Hepatocyte (in vitro differentiated cells): ENCODE measurements at regions not wholly inside any gene's neighbourhood (a gene's known extent, or its start where the extent isn't known, plus 50 kb on each side); places are given as distances from the start of the nearest gene placed in this dataset.
A peak's percentile ranks its signal among the peaks of the same experiment; 100 is the strongest.

Experiments used
- DNase-seq: peaks from one replicate; pipeline ENCODE4 v3.0.0-alpha.2; 2016; ENCODE audit warnings: low spot score
- H2AFZ ChIP-seq: fragments of 200-600 bp; sonication (generic); 2 replicates; pipeline ENCODE4 v1.6.0; 2016; ENCODE audit warnings: antibody characterized with exemption, mild to moderate bottlenecking
- H3K27ac ChIP-seq: fragments of 200-600 bp; sonication (generic); 2 replicates; pipeline ENCODE4 v1.5.1; 2016; ENCODE audit warnings: mild to moderate bottlenecking
- H3K27me3 ChIP-seq: fragments of 200-600 bp; sonication (generic); 2 replicates; pipeline ENCODE4 v1.6.1; 2016
- H3K36me3 ChIP-seq: fragments of 200-600 bp; sonication (generic); replicated peaks from 2 replicates; pipeline ENCODE4 v1.5.1; 2016; ENCODE audit warnings: low read depth; ENCODE audit not compliant: insufficient read depth
- H3K4me1 ChIP-seq: fragments of 200-600 bp; sonication (generic); 2 replicates; pipeline ENCODE4 v1.5.1; 2016; ENCODE audit warnings: mild to moderate bottlenecking, moderate library complexity; ENCODE audit not compliant: insufficient read depth
- H3K4me2 ChIP-seq: fragments of 200-600 bp; sonication (generic); 2 replicates; pipeline ENCODE4 v1.6.0; 2016
- H3K4me3 ChIP-seq: fragments of 200-600 bp; sonication (generic); 2 replicates; pipeline ENCODE4 v1.5.1; 2016; ENCODE audit warnings: mild to moderate bottlenecking
- H3K79me2 ChIP-seq: fragments of 200-600 bp; sonication (generic); 2 replicates; pipeline ENCODE4 v1.6.0; 2017; ENCODE audit warnings: mild to moderate bottlenecking
- H3K9me2 ChIP-seq: fragments of 200-600 bp; sonication (generic); replicated peaks from 2 replicates; pipeline ENCODE4 v1.6.0; 2017; ENCODE audit warnings: mild to moderate bottlenecking; ENCODE audit not compliant: insufficient read depth
- H3K9me3 ChIP-seq: fragments of 200-600 bp; sonication (generic); 2 replicates; pipeline ENCODE4 v1.5.1; 2016; ENCODE audit warnings: low read depth, mild to moderate bottlenecking
- H4K20me1 ChIP-seq: fragments of 200-600 bp; sonication (generic); 2 replicates; pipeline ENCODE4 v1.6.0; 2016; ENCODE audit warnings: mild to moderate bottlenecking; ENCODE audit not compliant: insufficient read depth, poor library complexity, severe bottlenecking
- CTCF ChIP-seq: fragments of 200-600 bp; sonication (generic); IDR thresholded peaks from 2 replicates; pipeline ENCODE4 v1.5.1; 2016; ENCODE audit warnings: antibody characterized with exemption, mild to moderate bottlenecking; ENCODE audit not compliant: poor library complexity
- EZH2 ChIP-seq: fragments of 200-600 bp; sonication (generic); IDR thresholded peaks from 2 replicates; pipeline ENCODE4 v1.6.1; 2016; ENCODE audit warnings: antibody characterized with exemption, mild to moderate bottlenecking, borderline replicate concordance
- EZH2phosphoT487 ChIP-seq: fragments of 200-600 bp; sonication (generic); IDR thresholded peaks from one replicate; pipeline ENCODE4 v1.6.1; 2018; ENCODE audit warnings: antibody characterized with exemption, mild to moderate bottlenecking, low read depth, moderate library complexity; ENCODE audit not compliant: unreplicated experiment, severe bottlenecking
- WGBS: methylation state at CpG from one replicate; pipeline ENCODE4 v1.1.6; 2016; ENCODE audit warnings: low lambda C conversion rate; ENCODE audit errors: missing lambda C conversion rate; 5-methylcytosine and 5-hydroxymethylcytosine counted together

DNA sequence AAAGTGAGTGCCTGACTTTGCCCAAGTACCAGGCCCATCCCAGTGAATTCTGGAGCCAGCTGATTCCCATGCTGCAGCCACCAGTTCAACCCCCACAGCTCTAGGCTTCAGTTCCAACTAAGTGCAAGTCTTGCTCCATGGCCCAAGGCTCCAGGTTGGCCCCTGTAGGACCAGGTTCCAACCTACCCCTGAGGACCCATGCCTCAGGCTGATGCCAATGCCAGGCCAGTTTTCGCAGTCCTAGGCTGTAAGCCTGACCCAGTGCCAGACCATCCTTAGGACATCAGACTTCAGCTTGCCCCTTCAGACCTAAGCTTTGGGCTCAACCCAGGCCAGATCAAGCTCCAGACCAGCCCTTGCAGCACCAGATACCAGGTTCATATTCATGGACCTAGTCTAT, 352.6 kb downstream of the FSCB start:
- Histone ChIP-seq H3K4me3 (no peak overlapping the region), H3K27me3 (no peaks in the 10 kb centered on the region), H4K20me1 (no peaks in the 10 kb centered on the region), H3K4me2 (no peak overlapping the region), H3K36me3 (no peaks in the 10 kb centered on the region), H2AFZ (no peak overlapping the region), H3K79me2 (no peaks in the 10 kb centered on the region), H3K9me2 (no peaks in the 10 kb centered on the region), H3K27ac (no peak overlapping the region), H3K4me1 (no peaks in the 10 kb centered on the region), H3K9me3 (no peaks in the 10 kb centered on the region)
- no peak for TF ChIP-seq CTCF
- no peak for TF ChIP-seq EZH2
- no peak for TF ChIP-seq EZH2phosphoT487
- 100% methylated on average over 1 of the region's 1 CpG for WGBS
- no peak for DNase-seq

DNA sequence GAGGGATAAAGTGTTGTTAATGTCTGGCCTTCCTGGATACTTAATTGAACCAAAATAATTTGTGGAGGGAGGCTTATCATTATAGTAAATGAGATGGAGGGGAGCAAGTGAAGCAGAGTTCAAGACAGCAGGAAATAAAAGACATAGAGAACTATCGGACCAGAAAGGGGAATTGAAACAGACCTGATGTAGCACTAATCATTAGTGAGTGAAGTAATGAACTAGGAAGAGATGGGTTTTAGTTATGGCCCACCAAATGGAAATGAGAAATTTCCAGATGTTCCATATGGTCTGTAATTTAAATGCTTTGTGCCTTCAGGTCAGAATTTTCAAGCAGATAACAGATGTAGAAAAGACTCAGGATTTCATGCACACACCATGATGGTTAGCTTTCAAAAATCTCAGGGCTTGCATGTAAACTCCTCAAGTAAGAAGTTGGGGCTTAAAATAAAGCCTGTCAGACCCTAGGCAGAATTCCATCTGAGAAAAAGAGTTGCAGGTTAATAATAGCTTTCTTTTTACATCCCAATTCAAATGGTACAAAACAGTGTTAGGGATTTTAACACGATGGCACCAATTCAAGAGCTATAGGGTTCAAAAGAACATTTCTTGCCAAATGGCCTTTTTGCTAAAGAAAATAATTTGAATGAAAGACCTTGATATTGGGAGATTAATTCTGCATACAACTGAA, 355.8 kb downstream of the FSCB start:
- Histone ChIP-seq H3K36me3 (no peaks in the 10 kb centered on the region), H3K4me1 (no peaks in the 10 kb centered on the region), H3K4me3 (no peak overlapping the region), H3K9me2 (no peaks in the 10 kb centered on the region), H2AFZ (no peak overlapping the region), H3K79me2 (no peaks in the 10 kb centered on the region), H3K4me2 (no peak overlapping the region), H3K27me3 (no peaks in the 10 kb centered on the region), H3K27ac (no peak overlapping the region), H3K9me3 (no peaks in the 10 kb centered on the region), H4K20me1 (no peaks in the 10 kb centered on the region)
- WGBS: 82% methylated on average over 2 of the region's 2 CpGs
- TF ChIP-seq EZH2phosphoT487 (no peak), CTCF (no peak), EZH2 (no peak)
- DNase-seq: no peak

DNA sequence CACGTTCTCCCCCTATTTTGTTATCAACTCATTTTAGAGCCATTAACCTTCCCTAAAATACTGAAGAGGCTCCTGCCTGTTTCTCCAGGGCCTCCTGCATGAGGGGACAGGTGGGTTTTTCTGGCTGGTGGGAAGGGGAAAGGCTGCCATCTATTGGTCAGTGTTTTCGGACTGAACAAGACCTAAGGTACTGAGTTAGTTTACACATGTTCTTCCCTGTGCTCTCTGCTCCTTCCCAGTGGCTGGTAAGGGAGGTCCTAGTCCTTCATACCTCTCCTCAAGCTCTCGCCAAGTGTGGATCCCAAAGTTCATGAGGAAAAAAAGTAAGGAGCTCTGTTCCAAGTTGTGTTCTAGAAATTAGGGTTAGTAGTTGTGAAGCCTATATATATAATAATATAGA, 357.5 kb downstream of the FSCB start:
- H3K27ac ChIP-seq: no peak overlapping the region
- H3K9me2 ChIP-seq: no peaks in the 10 kb centered on the region
- no peak overlapping the region for H3K4me3 ChIP-seq
- TF ChIP-seq EZH2: no peak
- TF ChIP-seq CTCF: peak; percentile 56
- no peak for TF ChIP-seq EZH2phosphoT487
- H3K36me3 ChIP-seq: no peaks in the 10 kb centered on the region
- H3K9me3 ChIP-seq: no peaks in the 10 kb centered on the region
- 40% methylated on average over 3 of the region's 3 CpGs for WGBS
- no peaks in the 10 kb centered on the region for H3K27me3 ChIP-seq
- H3K4me2 ChIP-seq: no peak overlapping the region
- H3K4me1 ChIP-seq: no peaks in the 10 kb centered on the region
- H2AFZ ChIP-seq: no peak overlapping the region
- no peaks in the 10 kb centered on the region for H3K79me2 ChIP-seq
- no peaks in the 10 kb centered on the region for H4K20me1 ChIP-seq
- peak; percentile 44 for DNase-seq

- Histone ChIP-seq H3K9me3 (no peaks in the 10 kb centered on the region), H2AFZ (no peak overlapping the region), H4K20me1 (no peaks in the 10 kb centered on the region), H3K4me2 (no peak overlapping the region), H3K79me2 (no peaks in the 10 kb centered on the region), H3K4me3 (no peak overlapping the region), H3K36me3 (no peaks in the 10 kb centered on the region), H3K9me2 (no peaks in the 10 kb centered on the region), H3K27ac (no peak overlapping the region), H3K27me3 (no peaks in the 10 kb centered on the region), H3K4me1 (no peaks in the 10 kb centered on the region)
- WGBS: 100% methylated on average over 1 of the region's 1 CpG
- TF ChIP-seq EZH2phosphoT487 (no peak), EZH2 (no peak), CTCF (no peak)
- DNase-seq: no peak
Measured at GRCh38 chr14:44142006-44142405, 365.1 kb downstream of the FSCB start.
